ENCODE measurements at regions not wholly inside any gene's neighbourhood (a gene's known extent, or its start where the extent isn't known, plus 50 kb on each side); places are given as distances from the start of the nearest gene placed in this dataset.

DNA sequence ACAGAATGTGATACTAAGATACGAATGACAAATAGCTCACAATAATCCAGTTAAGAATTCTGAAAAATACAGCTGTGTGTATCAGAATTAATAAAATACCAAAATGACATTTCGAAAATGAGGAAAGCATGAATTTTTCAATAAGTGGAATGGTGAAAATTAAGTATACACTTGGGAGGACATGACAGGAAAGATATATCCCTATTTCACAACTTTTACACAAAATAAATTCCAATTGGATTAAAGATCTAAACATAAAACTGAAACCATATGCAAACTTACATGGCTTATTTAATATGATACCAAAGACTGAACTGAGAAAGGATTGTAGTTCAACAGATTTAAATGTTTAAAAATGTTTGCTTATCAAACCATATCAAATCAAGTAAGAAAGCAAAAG lies 510.4 kb upstream of the ADAMTS5 start:
- TF ChIP-seq ZNF232 (CRISPR knock-in tag; IDR thresholded peaks at IDR 0.05) (no peak), MXD4 (CRISPR knock-in tag; IDR thresholded peaks at IDR 0.05; ENCODE audit: borderline replicate concordance) (no peak), ATF6 (CRISPR knock-in tag; IDR thresholded peaks at IDR 0.05) (no peak), MAX (CRISPR knock-in tag; IDR thresholded peaks at IDR 0.05) (no peak)
- TF ChIP-seq, protein P1, sequence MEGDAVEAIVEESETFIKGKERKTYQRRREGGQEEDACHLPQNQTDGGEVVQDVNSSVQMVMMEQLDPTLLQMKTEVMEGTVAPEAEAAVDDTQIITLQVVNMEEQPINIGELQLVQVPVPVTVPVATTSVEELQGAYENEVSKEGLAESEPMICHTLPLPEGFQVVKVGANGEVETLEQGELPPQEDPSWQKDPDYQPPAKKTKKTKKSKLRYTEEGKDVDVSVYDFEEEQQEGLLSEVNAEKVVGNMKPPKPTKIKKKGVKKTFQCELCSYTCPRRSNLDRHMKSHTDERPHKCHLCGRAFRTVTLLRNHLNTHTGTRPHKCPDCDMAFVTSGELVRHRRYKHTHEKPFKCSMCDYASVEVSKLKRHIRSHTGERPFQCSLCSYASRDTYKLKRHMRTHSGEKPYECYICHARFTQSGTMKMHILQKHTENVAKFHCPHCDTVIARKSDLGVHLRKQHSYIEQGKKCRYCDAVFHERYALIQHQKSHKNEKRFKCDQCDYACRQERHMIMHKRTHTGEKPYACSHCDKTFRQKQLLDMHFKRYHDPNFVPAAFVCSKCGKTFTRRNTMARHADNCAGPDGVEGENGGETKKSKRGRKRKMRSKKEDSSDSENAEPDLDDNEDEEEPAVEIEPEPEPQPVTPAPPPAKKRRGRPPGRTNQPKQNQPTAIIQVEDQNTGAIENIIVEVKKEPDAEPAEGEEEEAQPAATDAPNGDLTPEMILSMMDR (IDR thresholded peaks at IDR 0.05) = no peak
